ENCODE measurements at regions not wholly inside any gene's neighbourhood (a gene's known extent, or its start where the extent isn't known, plus 50 kb on each side); places are given as distances from the start of the nearest gene placed in this dataset.
A peak's percentile ranks its signal among the peaks of the same experiment; 100 is the strongest.

GRCh38 chr7:25666671-25667060 is 438.4 kb upstream of the NPVF start:
- no peak overlapping the region for H3K4me3 ChIP-seq (replicated peaks in 1 of 2; ENCODE audit: low read depth in 2 of 2, low read length in 2 of 2)
- no peak for TF ChIP-seq CTCF (IDR thresholded peaks at IDR 0.05; ENCODE audit: low read depth, low read length)
- DNase-seq (ENCODE audit: low read depth in 2 of 2) = no peak

GRCh38 chr7:25669281-25669781 is 441.0 kb upstream of the NPVF start:
- DNase-seq (ENCODE audit: low read depth in 2 of 2) = no peak
- H3K4me3 ChIP-seq (replicated peaks in 1 of 2; ENCODE audit: low read depth in 2 of 2, low read length in 2 of 2) = no peak overlapping the region
- TF ChIP-seq CTCF (IDR thresholded peaks at IDR 0.05; ENCODE audit: low read depth, low read length) = no peak

- H3K4me3 ChIP-seq (replicated peaks in 1 of 2; ENCODE audit: low read depth in 2 of 2, low read length in 2 of 2) = no peak overlapping the region
- peak in 1 of 2 donors; percentile 49 for DNase-seq (ENCODE audit: low read depth in 2 of 2)
- no peak for TF ChIP-seq CTCF (IDR thresholded peaks at IDR 0.05; ENCODE audit: low read depth, low read length)
Observed at GRCh38 chr7:25669961-25670841, 441.9 kb upstream of the NPVF start.

- no peak for DNase-seq (ENCODE audit: low read depth in 2 of 2)
- H3K4me3 ChIP-seq (replicated peaks in 1 of 2; ENCODE audit: low read depth in 2 of 2, low read length in 2 of 2) = no peak overlapping the region
- TF ChIP-seq CTCF (IDR thresholded peaks at IDR 0.05; ENCODE audit: low read depth, low read length) = no peak
Observed at GRCh38 chr7:25671111-25671510, 442.8 kb upstream of the NPVF start.

- no peak overlapping the region for H3K4me3 ChIP-seq (replicated peaks in 1 of 2; ENCODE audit: low read depth in 2 of 2, low read length in 2 of 2)
- DNase-seq (ENCODE audit: low read depth in 2 of 2) = no peak
- TF ChIP-seq CTCF (IDR thresholded peaks at IDR 0.05; ENCODE audit: low read depth, low read length) = no peak
Observed at GRCh38 chr7:25672496-25672895, 444.2 kb upstream of the NPVF start.

GRCh38 chr7:25675789-25676474 is 447.6 kb upstream of the NPVF start:
- no peak for DNase-seq (ENCODE audit: low read depth in 2 of 2)
- H3K4me3 ChIP-seq (replicated peaks in 1 of 2; ENCODE audit: low read depth in 2 of 2, low read length in 2 of 2) = no peak overlapping the region
- no peak for TF ChIP-seq CTCF (IDR thresholded peaks at IDR 0.05; ENCODE audit: low read depth, low read length)
